Parathyroid adenoma (tissue), 2 donors: ENCODE measurements at regions not wholly inside any gene's neighbourhood (a gene's known extent, or its start where the extent isn't known, plus 50 kb on each side); places are given as distances from the start of the nearest gene placed in this dataset.

Experiments
- H2AFZ ChIP-seq: fragments of 300-600 bp; sonication (generic); one replicate; pipeline ENCODE4 v1.7.0; 2017; ENCODE audit warnings: antibody characterized with exemption, mild to moderate bottlenecking
- H3K27ac ChIP-seq: fragments of 300-600 bp; sonication (generic); one replicate; pipeline ENCODE4 v1.7.0; 2017
- H3K27me3 ChIP-seq: fragments of 300-600 bp; sonication (generic); one replicate; pipeline ENCODE4 v1.7.0; 2017; ENCODE audit warnings: low read length; ENCODE audit not compliant: control insufficient read depth, insufficient read depth
- H3K36me3 ChIP-seq: fragments of 300-600 bp; sonication (generic); one replicate; pipeline ENCODE4 v1.7.0; 2017; ENCODE audit warnings: low read length; ENCODE audit not compliant: control insufficient read depth, insufficient read depth
- H3K4me1 ChIP-seq: fragments of 300-600 bp; sonication (generic); one replicate; pipeline ENCODE4 v1.7.0; 2017; ENCODE audit warnings: control low read depth
- H3K4me2 ChIP-seq: fragments of 300-600 bp; sonication (generic); one replicate; pipeline ENCODE4 v1.7.0; 2017; ENCODE audit warnings: low read length
- H3K4me3 ChIP-seq: fragments of 300-600 bp; sonication (generic); one replicate; pipeline ENCODE4 v1.7.0; 2017; ENCODE audit warnings: low read depth, low read length
- H3K79me2 ChIP-seq: fragments of 300-600 bp; sonication (generic); one replicate; pipeline ENCODE4 v1.7.0; 2017; ENCODE audit warnings: control low read depth
- H3K9ac ChIP-seq: fragments of 300-600 bp; sonication (generic); one replicate; pipeline ENCODE4 v1.7.0; 2017; ENCODE audit warnings: mild to moderate bottlenecking
- H3K9me3 ChIP-seq: fragments of 300-600 bp; sonication (generic); one replicate; pipeline ENCODE4 v1.7.0; 2017; ENCODE audit warnings: low read length; ENCODE audit not compliant: control insufficient read depth
- CTCF ChIP-seq: fragments of 300-600 bp; sonication (generic); IDR thresholded peaks from one replicate; pipeline ENCODE4 v1.7.0; 2017; ENCODE audit warnings: antibody characterized with exemption, mild to moderate bottlenecking
- donor health status: primary hyperparathyroidism.

DNA sequence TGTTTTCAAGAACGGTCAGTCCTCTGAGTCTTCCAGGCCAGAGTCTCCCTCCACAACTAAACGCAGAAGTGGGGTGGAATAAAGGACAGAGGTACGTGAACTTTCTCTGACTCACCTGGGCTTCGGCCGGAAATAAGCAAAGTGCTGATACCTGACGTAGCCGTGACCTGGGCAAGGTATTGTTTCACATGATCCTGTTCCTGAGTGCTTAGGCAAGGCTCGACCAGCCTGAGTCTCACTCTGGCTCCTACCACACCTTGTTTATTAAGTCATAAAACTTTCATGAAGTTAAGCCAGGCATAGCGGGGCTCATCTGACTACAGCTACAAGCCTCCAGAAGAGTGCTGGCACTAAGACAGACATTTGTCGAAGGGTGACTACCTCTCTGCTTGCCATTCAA, 327.5 kb downstream of the SETD4 start:
- no peaks in the 10 kb centered on the region for H3K79me2 ChIP-seq
- no peaks in the 10 kb centered on the region for H3K4me1 ChIP-seq
- no peak overlapping the region for H3K27ac ChIP-seq
- no peak overlapping the region for H2AFZ ChIP-seq
- no peak overlapping the region for H3K4me3 ChIP-seq
- H3K36me3 ChIP-seq: no peaks in the 10 kb centered on the region
- no peak overlapping the region for H3K4me2 ChIP-seq
- no peaks in the 10 kb centered on the region for H3K9me3 ChIP-seq
- H3K27me3 ChIP-seq: no peaks in the 10 kb centered on the region
- TF ChIP-seq CTCF: no peak
- no peak overlapping the region for H3K9ac ChIP-seq

DNA sequence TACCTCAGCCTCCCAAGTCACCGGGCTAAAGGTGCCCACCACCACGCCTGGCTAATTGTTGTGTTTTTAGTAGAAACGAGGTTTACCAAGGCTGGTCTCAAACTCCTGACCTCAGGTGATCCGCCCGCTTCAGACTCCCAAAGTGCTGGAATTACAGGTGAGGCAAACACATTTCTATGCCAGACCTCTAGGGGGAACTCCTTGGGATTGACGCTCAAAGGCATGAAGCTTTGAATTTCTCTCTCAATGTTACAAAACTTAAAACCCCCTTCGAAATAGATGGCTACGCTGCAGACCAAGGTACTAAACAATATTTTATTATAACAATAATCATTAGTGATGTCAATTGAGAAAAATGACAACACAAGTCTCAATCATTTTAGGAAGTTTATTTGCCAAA, 330.0 kb downstream of the SETD4 start:
- H3K27me3 ChIP-seq: no peaks in the 10 kb centered on the region
- no peaks in the 10 kb centered on the region for H3K79me2 ChIP-seq
- H3K36me3 ChIP-seq: no peaks in the 10 kb centered on the region
- no peak overlapping the region for H3K27ac ChIP-seq
- H3K9me3 ChIP-seq: no peaks in the 10 kb centered on the region
- no peak overlapping the region for H3K9ac ChIP-seq
- no peak overlapping the region for H3K4me2 ChIP-seq
- no peak for TF ChIP-seq CTCF
- no peaks in the 10 kb centered on the region for H3K4me1 ChIP-seq
- H2AFZ ChIP-seq: no peak overlapping the region
- H3K4me3 ChIP-seq: no peak overlapping the region

DNA sequence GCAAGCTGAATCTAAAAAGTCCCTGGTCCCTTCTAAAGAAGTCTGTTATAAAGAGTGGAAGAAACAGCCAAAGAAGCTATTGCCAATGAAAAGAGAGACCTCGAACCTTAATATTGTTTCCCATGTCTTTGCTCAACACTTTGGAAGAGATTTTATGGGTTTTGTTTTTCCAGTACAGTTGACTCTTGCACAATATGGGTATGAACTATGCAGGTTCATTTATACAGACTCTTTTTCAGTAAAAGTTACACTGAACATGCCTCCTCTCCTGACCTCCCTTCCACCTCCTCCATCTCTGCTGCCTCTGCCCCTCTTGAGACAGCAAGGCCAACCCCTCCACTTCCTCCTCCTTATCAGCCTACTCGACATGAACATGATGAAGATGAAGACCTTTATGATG, 332.5 kb downstream of the SETD4 start:
- no peaks in the 10 kb centered on the region for H3K79me2 ChIP-seq
- H3K4me3 ChIP-seq: no peak overlapping the region
- H3K4me1 ChIP-seq: no peaks in the 10 kb centered on the region
- H3K9ac ChIP-seq: no peak overlapping the region
- H3K4me2 ChIP-seq: no peak overlapping the region
- no peak for TF ChIP-seq CTCF
- H3K27ac ChIP-seq: no peak overlapping the region
- H3K36me3 ChIP-seq: no peaks in the 10 kb centered on the region
- H3K9me3 ChIP-seq: no peaks in the 10 kb centered on the region
- H2AFZ ChIP-seq: no peak overlapping the region
- H3K27me3 ChIP-seq: no peaks in the 10 kb centered on the region

- no peaks in the 10 kb centered on the region for H3K79me2 ChIP-seq
- H3K27me3 ChIP-seq: no peaks in the 10 kb centered on the region
- H3K4me1 ChIP-seq: no peaks in the 10 kb centered on the region
- no peaks in the 10 kb centered on the region for H3K36me3 ChIP-seq
- H3K9me3 ChIP-seq: no peaks in the 10 kb centered on the region
- H3K4me2 ChIP-seq: no peak overlapping the region
- H2AFZ ChIP-seq: no peak overlapping the region
- no peak for TF ChIP-seq CTCF
- H3K27ac ChIP-seq: no peak overlapping the region
- no peak overlapping the region for H3K9ac ChIP-seq
- no peak overlapping the region for H3K4me3 ChIP-seq
These were observed 336.2 kb downstream of the SETD4 start for GRCh38 chr21:35724156-35724555.

DNA sequence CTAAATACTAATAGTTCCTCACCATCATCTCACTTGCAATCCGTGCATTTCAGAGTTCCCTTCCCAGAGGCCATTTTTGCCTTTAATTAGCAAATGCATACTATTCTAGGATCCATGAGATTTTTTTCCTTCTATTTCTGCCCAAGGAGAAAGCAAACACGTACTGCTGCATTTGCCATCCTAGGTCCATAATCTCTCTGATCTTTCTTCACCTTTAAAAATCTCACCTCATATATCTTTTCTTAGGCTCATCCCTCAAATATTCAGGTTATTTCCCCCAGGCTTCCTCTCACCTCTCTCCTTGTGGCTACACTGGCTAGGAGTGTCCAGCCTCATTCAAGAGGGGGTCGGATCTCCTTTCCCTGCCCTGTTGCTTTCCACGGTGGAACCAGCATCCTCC, 338.6 kb downstream of the SETD4 start:
- Histone ChIP-seq H3K36me3 (no peaks in the 10 kb centered on the region), H3K27ac (no peak overlapping the region)

More for the DNA sequence above, 338.6 kb downstream of the SETD4 start:
- Histone ChIP-seq H3K27me3 (no peaks in the 10 kb centered on the region), H2AFZ (no peak overlapping the region), H3K9ac (no peak overlapping the region), H3K4me3 (no peak overlapping the region), H3K9me3 (no peaks in the 10 kb centered on the region), H3K4me1 (no peaks in the 10 kb centered on the region), H3K79me2 (no peaks in the 10 kb centered on the region), H3K4me2 (no peak overlapping the region)
- TF ChIP-seq CTCF: no peak
